ENCODE measurements at regions not wholly inside any gene's neighbourhood (a gene's known extent, or its start where the extent isn't known, plus 50 kb on each side); places are given as distances from the start of the nearest gene placed in this dataset.

DNA sequence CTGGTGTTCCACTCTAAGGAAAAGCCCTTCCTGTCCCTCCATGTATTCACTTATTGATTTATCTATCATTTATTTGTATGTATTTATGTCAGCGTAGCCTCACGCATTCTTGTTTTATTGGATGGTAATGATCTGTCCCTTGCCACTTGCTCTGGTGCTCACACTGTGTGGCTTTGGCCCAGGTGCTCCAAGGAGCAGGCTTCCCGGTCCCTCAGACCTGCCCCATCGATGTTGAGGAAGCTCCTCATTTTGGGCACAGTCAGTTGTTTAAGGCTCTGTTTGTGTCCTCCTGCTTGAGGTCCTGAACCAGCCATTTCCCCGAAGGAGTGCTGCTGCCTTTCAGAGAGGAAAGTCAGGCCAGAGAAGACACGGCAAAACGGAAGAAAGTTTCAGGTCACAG, 1485.4 kb downstream of the TBC1D22A start:
- TF ChIP-seq TCF7L2 (IDR thresholded peaks at IDR 0.05; ENCODE audit: low read depth, low read length) = no peak
- TF ChIP-seq CTCF (IDR thresholded peaks at IDR 0.05) = no peak
- no peak for TF ChIP-seq POLR2AphosphoS5 (IDR thresholded peaks at IDR 0.05; ENCODE audit: low read depth, low read length)
- no peak for TF ChIP-seq SIN3A (IDR thresholded peaks at IDR 0.05; ENCODE audit: borderline replicate concordance, insufficient read depth, low read depth, low read length)
- TF ChIP-seq REST (IDR thresholded peaks at IDR 0.05; ENCODE audit: insufficient read depth in 1 of 2, low read depth in 2 of 2, low read length in 1 of 2) = no peak

Data from Panc1 (cell line).